T-helper 1 cell treated with Interleukin-12 subunit alpha and Interleukin-12 subunit beta and Interleukin-4 antibody, amounts not matched to agents 30 μg/mL and 1 μg/mL, for 36 hours (primary cell): ENCODE measurements at regions not wholly inside any gene's neighbourhood (a gene's known extent, or its start where the extent isn't known, plus 50 kb on each side); places are given as distances from the start of the nearest gene placed in this dataset.
"Not testable (repeated sequence)": the region's sequence is repeated elsewhere in the genome, so short reads cannot be mapped to it uniquely, and the experiment has no call there.

Experiments
- H3K27ac Mint-ChIP-seq: one replicate; pipeline ENCODE4 v1.8.0; 2021; ENCODE audit warnings: mild to moderate bottlenecking, mixed read lengths
- H3K27me3 Mint-ChIP-seq: one replicate; pipeline ENCODE4 v1.8.0; 2021; ENCODE audit warnings: low read depth, mixed read lengths
- H3K36me3 Mint-ChIP-seq: one replicate; pipeline ENCODE4 v1.8.0; 2021; ENCODE audit warnings: low read depth, mixed read lengths
- H3K4me1 Mint-ChIP-seq: one replicate; pipeline ENCODE4 v1.8.0; 2021; ENCODE audit warnings: low read depth, mixed read lengths
- H3K4me3 Mint-ChIP-seq: one replicate; pipeline ENCODE4 v1.8.0; 2021; ENCODE audit warnings: mild to moderate bottlenecking, moderate library complexity, mixed read lengths
- H3K9me3 Mint-ChIP-seq: one replicate; pipeline ENCODE4 v1.8.0; 2021; ENCODE audit warnings: mixed read lengths

- Mint-ChIP-seq H3K4me3 (no peak overlapping the region), H3K4me1 (no peaks in the 10 kb centered on the region), H3K27me3 (no peaks in the 10 kb centered on the region), H3K9me3 (no peaks in the 10 kb centered on the region), H3K27ac (no peak overlapping the region), H3K36me3 (no peaks in the 10 kb centered on the region)
Measured at GRCh38 chr3:104941785-104942184, 424.9 kb upstream of the ALCAM start.

- Mint-ChIP-seq H3K4me3 (no peak overlapping the region), H3K27me3 (no peaks in the 10 kb centered on the region), H3K9me3 (no peaks in the 10 kb centered on the region), H3K36me3 (no peaks in the 10 kb centered on the region), H3K27ac (no peak overlapping the region), H3K4me1 (no peaks in the 10 kb centered on the region)
Measured at GRCh38 chr3:104943974-104944373, 422.7 kb upstream of the ALCAM start.

GRCh38 chr3:104947943-104948342 is 418.8 kb upstream of the ALCAM start:
- Mint-ChIP-seq H3K4me1 (no peaks in the 10 kb centered on the region), H3K36me3 (no peaks in the 10 kb centered on the region), H3K4me3 (no peak overlapping the region), H3K9me3 (no peaks in the 10 kb centered on the region), H3K27ac (no peak overlapping the region), H3K27me3 (no peaks in the 10 kb centered on the region)

GRCh38 chr3:104949810-104950209 is 416.9 kb upstream of the ALCAM start:
- not testable (repeated sequence) for H3K4me3 Mint-ChIP-seq, H3K27ac Mint-ChIP-seq, H3K36me3 Mint-ChIP-seq, H3K27me3 Mint-ChIP-seq, H3K9me3 Mint-ChIP-seq, H3K4me1 Mint-ChIP-seq

GRCh38 chr3:104951426-104951825 is 415.3 kb upstream of the ALCAM start:
- H3K4me3 Mint-ChIP-seq: no peak overlapping the region
- H3K9me3 Mint-ChIP-seq: no peaks in the 10 kb centered on the region
- H3K36me3 Mint-ChIP-seq: no peaks in the 10 kb centered on the region
- H3K27me3 Mint-ChIP-seq: no peaks in the 10 kb centered on the region
- no peaks in the 10 kb centered on the region for H3K4me1 Mint-ChIP-seq
- no peak overlapping the region for H3K27ac Mint-ChIP-seq

GRCh38 chr3:104952146-104952972 is 414.4 kb upstream of the ALCAM start:
- H3K27ac Mint-ChIP-seq: no peak overlapping the region
- no peaks in the 10 kb centered on the region for H3K27me3 Mint-ChIP-seq
- no peak overlapping the region for H3K4me3 Mint-ChIP-seq
- H3K36me3 Mint-ChIP-seq: no peaks in the 10 kb centered on the region
- H3K4me1 Mint-ChIP-seq: no peaks in the 10 kb centered on the region
- H3K9me3 Mint-ChIP-seq: no peaks in the 10 kb centered on the region

- Mint-ChIP-seq H3K36me3 (no peaks in the 10 kb centered on the region), H3K4me3 (no peak overlapping the region)
Measured at GRCh38 chr3:104956620-104957345, 409.9 kb upstream of the ALCAM start.

GRCh38 chr3:104960579-104960978 is 406.1 kb upstream of the ALCAM start:
- no peak overlapping the region for H3K27ac Mint-ChIP-seq
- no peak overlapping the region for H3K4me3 Mint-ChIP-seq
- H3K4me1 Mint-ChIP-seq: no peaks in the 10 kb centered on the region
- no peaks in the 10 kb centered on the region for H3K36me3 Mint-ChIP-seq
- no peaks in the 10 kb centered on the region for H3K27me3 Mint-ChIP-seq
- H3K9me3 Mint-ChIP-seq: no peaks in the 10 kb centered on the region

More at GRCh38 chr3:104956620-104957345, 409.9 kb upstream of the ALCAM start:
- Mint-ChIP-seq H3K4me1 (no peaks in the 10 kb centered on the region), H3K9me3 (no peaks in the 10 kb centered on the region), H3K27me3 (no peaks in the 10 kb centered on the region), H3K27ac (no peak overlapping the region)

- no peak overlapping the region for H3K4me3 Mint-ChIP-seq
- H3K27ac Mint-ChIP-seq: no peak overlapping the region
- no peaks in the 10 kb centered on the region for H3K36me3 Mint-ChIP-seq
- no peaks in the 10 kb centered on the region for H3K4me1 Mint-ChIP-seq
- no peaks in the 10 kb centered on the region for H3K9me3 Mint-ChIP-seq
- no peaks in the 10 kb centered on the region for H3K27me3 Mint-ChIP-seq
Measured at GRCh38 chr3:104961851-104962250, 404.9 kb upstream of the ALCAM start.

GRCh38 chr3:104974316-104974715 is 392.4 kb upstream of the ALCAM start:
- Mint-ChIP-seq H3K27ac (no peak overlapping the region), H3K4me1 (no peaks in the 10 kb centered on the region), H3K9me3 (no peaks in the 10 kb centered on the region), H3K27me3 (no peaks in the 10 kb centered on the region), H3K36me3 (no peaks in the 10 kb centered on the region), H3K4me3 (no peak overlapping the region)

- no peak overlapping the region for H3K27ac Mint-ChIP-seq
- H3K4me3 Mint-ChIP-seq: no peak overlapping the region
- no peaks in the 10 kb centered on the region for H3K9me3 Mint-ChIP-seq
- no peaks in the 10 kb centered on the region for H3K4me1 Mint-ChIP-seq
- H3K27me3 Mint-ChIP-seq: no peaks in the 10 kb centered on the region
- H3K36me3 Mint-ChIP-seq: no peaks in the 10 kb centered on the region
Measured at GRCh38 chr3:104977719-104978118, 389.0 kb upstream of the ALCAM start.

GRCh38 chr3:104982130-104982529 is 384.6 kb upstream of the ALCAM start:
- Mint-ChIP-seq H3K9me3 (no peaks in the 10 kb centered on the region), H3K36me3 (no peaks in the 10 kb centered on the region), H3K27me3 (no peaks in the 10 kb centered on the region), H3K4me3 (no peak overlapping the region), H3K27ac (no peak overlapping the region), H3K4me1 (no peaks in the 10 kb centered on the region)

GRCh38 chr3:104987859-104988258 is 378.9 kb upstream of the ALCAM start:
- Mint-ChIP-seq H3K27ac (no peak overlapping the region), H3K27me3 (no peaks in the 10 kb centered on the region), H3K36me3 (no peaks in the 10 kb centered on the region), H3K4me3 (no peak overlapping the region), H3K4me1 (no peaks in the 10 kb centered on the region), H3K9me3 (no peaks in the 10 kb centered on the region)

GRCh38 chr3:104988496-104988895 is 378.2 kb upstream of the ALCAM start:
- Mint-ChIP-seq H3K27ac (no peak overlapping the region), H3K4me1 (no peaks in the 10 kb centered on the region), H3K4me3 (no peak overlapping the region), H3K27me3 (no peaks in the 10 kb centered on the region), H3K36me3 (no peaks in the 10 kb centered on the region), H3K9me3 (no peaks in the 10 kb centered on the region)

- no peak overlapping the region for H3K4me3 Mint-ChIP-seq
- no peaks in the 10 kb centered on the region for H3K4me1 Mint-ChIP-seq
Measured at GRCh38 chr3:104989878-104990277, 376.8 kb upstream of the ALCAM start.

More at GRCh38 chr3:104989878-104990277, 376.8 kb upstream of the ALCAM start:
- no peak overlapping the region for H3K27ac Mint-ChIP-seq
- H3K36me3 Mint-ChIP-seq: no peaks in the 10 kb centered on the region
- no peaks in the 10 kb centered on the region for H3K9me3 Mint-ChIP-seq
- no peaks in the 10 kb centered on the region for H3K27me3 Mint-ChIP-seq
